Cerebellar cortex (tissue), 1 donor: ENCODE measurements at regions not wholly inside any gene's neighbourhood (a gene's known extent, or its start where the extent isn't known, plus 50 kb on each side); places are given as distances from the start of the nearest gene placed in this dataset.

Experiments
- DNase-seq: peaks from one replicate; pipeline ENCODE4 v3.0.0-alpha.2; 2015; ENCODE audit warnings: low spot score

- DNase-seq, result no peak
Observed at GRCh38 chr14:26929361-26929760, 331.5 kb upstream of the NOVA1 start.

GRCh38 chr14:26930576-26930975 lies 332.7 kb upstream of the NOVA1 start:
- no peak for DNase-seq

GRCh38 chr14:26932606-26933005 lies 334.8 kb upstream of the NOVA1 start:
- DNase-seq, result no peak

GRCh38 chr14:26933431-26933830 lies 335.6 kb upstream of the NOVA1 start:
- no peak for DNase-seq

- no peak for DNase-seq
Observed at GRCh38 chr14:26934151-26934550, 336.3 kb upstream of the NOVA1 start.

DNA sequence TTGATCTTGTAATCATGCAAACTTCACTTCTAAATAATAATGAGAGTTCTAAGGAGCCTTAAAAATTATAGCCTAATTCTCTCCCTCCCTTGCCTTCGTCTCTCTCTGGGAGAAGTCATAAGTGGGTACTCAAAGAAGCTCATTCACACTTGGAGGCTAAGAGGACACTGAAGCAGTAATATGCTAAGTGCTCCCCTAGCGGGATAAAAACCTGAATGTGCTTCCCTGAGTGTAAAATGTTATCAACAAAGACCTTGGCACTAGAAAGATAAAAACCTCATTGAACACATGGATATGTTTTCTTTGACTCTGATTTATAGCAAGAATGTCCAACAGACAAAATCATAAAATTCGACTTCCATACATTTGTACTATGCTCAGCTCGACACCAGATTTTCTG lies 337.9 kb upstream of the NOVA1 start:
- no peak for DNase-seq

GRCh38 chr14:26938054-26938453 lies 340.2 kb upstream of the NOVA1 start:
- DNase-seq, result no peak

DNA sequence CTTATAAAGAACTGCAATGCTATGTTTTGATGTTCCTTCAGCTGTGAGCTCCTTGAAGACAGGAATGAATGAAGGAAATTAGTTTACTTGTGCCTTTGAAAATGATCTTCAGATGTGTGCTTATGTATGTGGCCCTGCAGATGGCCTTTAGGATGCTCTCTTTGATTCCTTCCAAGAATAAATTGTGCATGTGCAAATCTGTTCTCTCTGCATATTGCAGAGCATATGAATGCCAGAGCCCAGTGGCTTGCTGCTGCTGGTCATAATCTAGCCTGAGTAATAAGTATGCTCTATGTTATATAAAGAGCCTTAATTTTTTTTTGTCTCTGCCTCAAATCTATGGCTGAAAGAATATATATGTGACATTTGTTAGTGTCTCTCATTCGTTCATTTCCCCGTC lies 341.9 kb upstream of the NOVA1 start:
- DNase-seq, result peak; percentile 81

DNA sequence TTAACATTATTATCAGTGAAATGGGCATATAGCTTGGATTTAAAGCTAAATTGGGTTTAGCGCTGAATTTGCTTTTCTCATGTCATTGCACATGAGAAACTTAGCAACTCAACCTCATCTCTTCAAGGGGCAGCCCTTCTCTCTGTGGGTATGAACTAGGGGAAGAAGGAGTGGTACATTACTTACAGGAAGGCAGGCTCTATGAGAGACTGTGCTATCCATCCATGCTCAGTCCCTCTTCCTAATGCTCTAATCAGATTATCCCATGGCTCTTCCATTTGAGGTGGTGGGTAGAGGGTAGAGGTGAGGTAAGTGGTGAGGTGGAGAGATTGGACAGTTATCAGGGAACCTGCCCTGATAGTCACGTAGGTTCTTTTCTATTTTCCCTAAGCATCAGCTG lies 343.7 kb upstream of the NOVA1 start:
- DNase-seq, result no peak

DNA sequence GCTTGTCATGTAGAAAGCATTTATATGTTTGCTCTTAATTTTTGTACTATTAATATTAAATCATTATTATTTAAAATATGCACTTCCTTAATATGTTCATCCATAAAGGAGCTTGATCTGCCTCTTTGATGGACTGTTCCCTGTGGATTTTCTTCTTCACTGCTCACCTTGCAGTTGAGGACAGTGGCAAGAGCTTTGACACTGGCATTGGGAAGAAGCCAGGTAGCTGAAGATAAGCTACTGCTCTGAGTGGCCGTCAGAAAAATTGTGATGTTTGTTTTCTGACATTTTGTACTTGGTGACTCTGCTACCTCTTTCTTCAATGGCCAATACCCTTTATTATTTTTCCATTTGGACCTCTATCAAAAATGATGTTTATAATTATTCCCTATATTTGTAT lies 349.4 kb upstream of the NOVA1 start:
- DNase-seq, result no peak

- no peak for DNase-seq
Observed at GRCh38 chr14:26959437-26959836, 361.6 kb upstream of the NOVA1 start.

- no peak for DNase-seq
Observed at GRCh38 chr14:26959972-26960660, 362.3 kb upstream of the NOVA1 start.

DNA sequence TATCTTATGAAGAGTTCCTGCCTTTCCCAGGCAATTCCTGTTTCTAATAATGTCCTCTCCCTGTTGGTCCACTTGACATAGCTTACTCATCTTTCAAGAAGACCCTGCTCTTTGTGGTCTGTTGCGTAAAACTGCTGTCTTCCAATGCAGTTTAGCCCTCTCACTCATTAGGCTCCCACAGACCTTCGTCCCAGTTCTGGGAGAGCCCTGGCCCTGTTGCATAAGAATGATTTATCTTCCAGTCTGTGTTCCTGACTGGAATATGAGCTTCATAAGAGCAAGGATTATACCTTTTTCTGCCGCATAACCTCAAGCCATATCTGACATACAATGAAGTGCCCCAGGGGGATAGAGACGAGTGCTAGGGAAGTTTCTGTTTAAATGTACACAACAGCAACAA lies 365.9 kb upstream of the NOVA1 start:
- DNase-seq, result no peak

DNA sequence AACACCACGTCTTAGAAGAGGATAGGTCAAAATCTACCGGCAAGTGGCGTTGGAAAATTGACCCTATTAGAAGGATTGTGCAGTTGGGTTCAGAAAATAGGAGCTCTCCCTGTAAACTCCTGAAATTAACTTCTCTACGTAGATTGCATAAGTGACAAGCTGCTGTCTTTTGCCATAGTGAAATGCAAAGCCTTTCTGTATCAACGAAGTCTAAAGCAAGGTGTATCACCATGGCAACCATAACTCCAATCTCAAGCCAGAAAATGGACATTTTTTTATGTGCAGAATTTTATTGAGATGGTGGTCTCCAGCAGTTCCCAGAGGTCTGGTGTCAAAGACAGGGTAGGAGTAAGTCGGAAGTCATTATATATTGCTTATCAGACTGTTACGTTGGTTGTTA lies 367.7 kb upstream of the NOVA1 start:
- DNase-seq, result no peak

DNA sequence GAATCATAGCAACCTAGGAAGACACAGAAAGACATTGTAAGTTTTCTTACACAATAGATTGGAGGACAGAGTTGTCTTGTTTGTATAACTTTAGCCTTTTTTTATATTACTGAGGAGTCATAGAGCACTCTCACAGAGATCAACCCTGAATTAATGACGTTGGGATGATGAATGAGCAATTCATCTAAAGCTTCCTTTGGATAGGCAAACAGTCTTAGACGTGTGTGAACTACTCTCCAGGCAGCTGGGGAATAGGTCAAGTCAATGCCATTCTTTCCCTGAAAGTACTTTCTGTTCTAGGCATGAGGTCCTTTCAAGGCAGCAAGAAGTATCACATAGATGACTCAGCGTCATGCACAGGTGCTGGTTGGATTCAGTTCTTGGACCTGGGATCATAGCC lies 369.1 kb upstream of the NOVA1 start:
- DNase-seq, result peak; percentile 39

GRCh38 chr14:26974965-26975364 lies 377.1 kb upstream of the NOVA1 start:
- no peak for DNase-seq

GRCh38 chr14:26982071-26982470 lies 384.2 kb upstream of the NOVA1 start:
- DNase-seq, result no peak

DNA sequence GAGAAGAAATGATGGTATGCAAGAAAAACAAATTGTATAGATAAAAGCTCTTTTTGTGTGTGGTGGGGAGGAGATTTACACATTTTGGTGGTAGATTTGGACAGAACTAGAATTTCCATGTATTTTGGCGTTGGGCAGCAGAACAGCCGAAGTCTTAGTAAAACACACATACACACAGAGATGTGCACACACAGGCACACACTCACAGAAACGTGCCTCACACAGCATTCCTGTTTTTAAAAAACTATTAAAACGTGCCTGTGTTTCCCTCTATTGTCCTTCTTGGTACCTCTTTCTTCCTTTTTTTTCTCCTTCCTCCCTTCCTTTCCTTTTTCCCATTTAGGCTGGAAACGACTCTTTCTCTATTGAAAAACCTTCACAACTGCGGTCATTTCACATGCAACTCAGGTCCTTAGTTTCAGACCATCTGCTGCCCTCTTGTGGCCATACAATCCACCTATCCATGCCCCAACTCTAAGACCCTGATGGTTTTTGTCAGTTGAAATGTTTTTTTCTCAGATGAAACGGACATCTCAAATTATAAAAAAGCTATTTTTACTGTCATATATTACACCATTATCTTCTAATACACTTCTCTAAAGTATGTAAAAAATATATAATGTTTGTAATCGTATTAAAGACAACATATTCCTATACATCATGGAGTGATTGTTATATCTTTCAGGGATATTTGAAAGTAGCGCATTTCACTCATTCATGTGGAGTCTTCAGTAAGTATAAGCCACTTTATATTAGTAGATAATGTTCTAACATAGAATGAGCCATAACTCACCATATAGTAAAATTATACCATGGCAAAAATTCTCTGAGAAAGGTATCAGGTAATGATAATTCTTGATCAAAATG lies 386.7 kb upstream of the NOVA1 start:
- DNase-seq, result peak; percentile 91

- no peak for DNase-seq
Observed at GRCh38 chr14:26987744-26988363, 390.0 kb upstream of the NOVA1 start.

DNA sequence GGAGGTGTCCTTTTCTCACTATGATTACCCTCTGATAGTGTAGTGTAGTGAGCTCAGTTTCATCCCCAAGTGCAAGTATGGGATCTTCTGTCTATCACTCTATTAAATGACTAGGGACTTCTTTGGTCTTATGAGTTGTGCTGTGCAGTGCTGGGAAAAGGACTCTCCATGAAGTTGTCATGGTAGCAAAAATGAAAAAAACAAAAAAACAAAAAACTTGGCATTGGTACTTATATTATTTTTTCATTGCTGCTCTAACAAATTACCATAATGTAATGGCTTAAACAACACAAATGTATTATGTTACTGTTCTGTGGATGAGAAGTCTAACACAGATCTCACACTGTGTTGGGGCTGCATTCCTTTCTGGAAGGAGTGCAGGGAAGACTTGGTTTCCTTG lies 393.1 kb upstream of the NOVA1 start:
- no peak for DNase-seq

DNA sequence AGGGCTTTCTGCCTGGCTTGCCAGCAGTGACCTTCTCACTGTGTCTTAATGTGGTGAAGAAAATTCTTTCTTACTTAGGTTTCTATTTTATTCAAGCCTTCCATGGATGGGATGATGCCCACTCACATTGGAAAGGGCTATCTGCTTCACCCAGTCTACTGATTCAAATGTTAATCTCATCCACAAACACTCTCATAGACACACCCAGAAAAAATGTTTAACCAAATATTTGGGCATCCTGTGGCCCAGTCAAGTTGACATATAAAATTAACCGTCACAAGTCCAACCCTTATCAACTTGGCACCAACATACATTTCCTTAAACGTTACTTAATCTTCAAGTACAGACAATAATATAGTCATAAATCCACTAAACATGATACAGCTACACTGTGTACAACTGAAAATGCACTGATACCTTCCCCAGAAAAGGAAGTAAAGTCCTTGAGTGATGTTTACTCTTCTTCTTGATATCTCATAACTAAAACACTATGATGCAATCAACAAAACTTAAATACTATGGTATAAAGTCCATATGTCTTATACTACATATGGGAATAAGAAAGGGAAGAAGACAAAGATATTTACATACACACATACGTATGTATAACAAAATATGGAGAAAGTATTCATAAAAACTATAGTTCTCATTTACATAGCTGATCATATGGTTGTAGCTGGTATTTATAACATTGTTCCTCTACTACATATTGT lies 394.7 kb upstream of the NOVA1 start:
- no peak for DNase-seq

GRCh38 chr14:26993556-26993955 lies 395.7 kb upstream of the NOVA1 start:
- no peak for DNase-seq

GRCh38 chr14:26995301-26995700 lies 397.5 kb upstream of the NOVA1 start:
- no peak for DNase-seq
